GM12872 (cell line): ENCODE measurements at regions not wholly inside any gene's neighbourhood (a gene's known extent, or its start where the extent isn't known, plus 50 kb on each side); places are given as distances from the start of the nearest gene placed in this dataset.

Source experiments
- CTCF ChIP-seq: IDR thresholded peaks from 3 replicates; pipeline ENCODE4 v1.5.1; 2011; ENCODE audit warnings: low read depth, mild to moderate bottlenecking, low read length, moderate library complexity; ENCODE audit not compliant: insufficient read depth

GRCh38 chr15:94991718-94992117 is 760.4 kb downstream of the MCTP2 start:
- no peak for TF ChIP-seq CTCF

- TF ChIP-seq CTCF: no peak
These were observed 778.3 kb downstream of the MCTP2 start for GRCh38 chr15:95009635-95010034.

GRCh38 chr15:95013381-95013780 is 782.0 kb downstream of the MCTP2 start:
- no peak for TF ChIP-seq CTCF

GRCh38 chr15:95016511-95017229 is 785.3 kb downstream of the MCTP2 start:
- TF ChIP-seq CTCF: no peak

- TF ChIP-seq CTCF: no peak
These were observed 786.4 kb downstream of the MCTP2 start for GRCh38 chr15:95017666-95018328.

GRCh38 chr15:95018888-95019545 is 787.7 kb downstream of the MCTP2 start:
- TF ChIP-seq CTCF: no peak

GRCh38 chr15:95019907-95020306 is 788.5 kb downstream of the MCTP2 start:
- no peak for TF ChIP-seq CTCF
